ENCODE measurements at regions not wholly inside any gene's neighbourhood (a gene's known extent, or its start where the extent isn't known, plus 50 kb on each side); places are given as distances from the start of the nearest gene placed in this dataset.

GRCh38 chr2:21396252-21396651 lies 272.5 kb downstream of the TDRD15 start:
- ChIA-PET CTCF (no interaction called here), POLR2A (no interaction called here)
- TF ChIP-seq, protein P1, sequence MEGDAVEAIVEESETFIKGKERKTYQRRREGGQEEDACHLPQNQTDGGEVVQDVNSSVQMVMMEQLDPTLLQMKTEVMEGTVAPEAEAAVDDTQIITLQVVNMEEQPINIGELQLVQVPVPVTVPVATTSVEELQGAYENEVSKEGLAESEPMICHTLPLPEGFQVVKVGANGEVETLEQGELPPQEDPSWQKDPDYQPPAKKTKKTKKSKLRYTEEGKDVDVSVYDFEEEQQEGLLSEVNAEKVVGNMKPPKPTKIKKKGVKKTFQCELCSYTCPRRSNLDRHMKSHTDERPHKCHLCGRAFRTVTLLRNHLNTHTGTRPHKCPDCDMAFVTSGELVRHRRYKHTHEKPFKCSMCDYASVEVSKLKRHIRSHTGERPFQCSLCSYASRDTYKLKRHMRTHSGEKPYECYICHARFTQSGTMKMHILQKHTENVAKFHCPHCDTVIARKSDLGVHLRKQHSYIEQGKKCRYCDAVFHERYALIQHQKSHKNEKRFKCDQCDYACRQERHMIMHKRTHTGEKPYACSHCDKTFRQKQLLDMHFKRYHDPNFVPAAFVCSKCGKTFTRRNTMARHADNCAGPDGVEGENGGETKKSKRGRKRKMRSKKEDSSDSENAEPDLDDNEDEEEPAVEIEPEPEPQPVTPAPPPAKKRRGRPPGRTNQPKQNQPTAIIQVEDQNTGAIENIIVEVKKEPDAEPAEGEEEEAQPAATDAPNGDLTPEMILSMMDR (IDR thresholded peaks at IDR 0.05; ENCODE audit: insufficient read depth, low read depth, low read length), result no peak
- H3K4me3 ChIP-seq (ENCODE audit: low read depth, low read length), result no peak overlapping the region
- H3K36me3 ChIP-seq (ENCODE audit: control insufficient read depth, insufficient read depth, low read length), result no peaks in the 10 kb centered on the region
- no peaks in the 10 kb centered on the region for H3K27me3 ChIP-seq (ENCODE audit: control insufficient read depth, insufficient read depth, low read length)
- DNase-seq (ENCODE audit: low read depth), result no peak

GRCh38 chr2:21401022-21401698 lies 277.4 kb downstream of the TDRD15 start:
- ChIA-PET CTCF (no interaction called here), POLR2A (no interaction called here)
- Histone ChIP-seq H3K27me3 (ENCODE audit: control insufficient read depth, insufficient read depth, low read length) (no peaks in the 10 kb centered on the region), H3K36me3 (ENCODE audit: control insufficient read depth, insufficient read depth, low read length) (no peaks in the 10 kb centered on the region), H3K4me3 (ENCODE audit: low read depth, low read length) (no peak overlapping the region)
- TF ChIP-seq, protein P1 (IDR thresholded peaks at IDR 0.05; ENCODE audit: insufficient read depth, low read depth, low read length), result no peak
- no peak for DNase-seq (ENCODE audit: low read depth)

- POLR2A ChIA-PET, result no interaction called here
- no peak for DNase-seq (ENCODE audit: low read depth)
- Histone ChIP-seq H3K27me3 (ENCODE audit: control insufficient read depth, insufficient read depth, low read length) (no peaks in the 10 kb centered on the region), H3K36me3 (ENCODE audit: control insufficient read depth, insufficient read depth, low read length) (no peaks in the 10 kb centered on the region), H3K4me3 (ENCODE audit: low read depth, low read length) (no peak overlapping the region)
- TF ChIP-seq, protein P1 (IDR thresholded peaks at IDR 0.05; ENCODE audit: insufficient read depth, low read depth, low read length), result no peak
- CTCF ChIA-PET, result interaction anchor here (1.1 kb wide), 1 partner anchor 9 kb away, joined by 3 read pairs; no protein-coding TSS in a partner anchor
Measured at GRCh38 chr2:21404137-21404536, 280.4 kb downstream of the TDRD15 start.

DNA sequence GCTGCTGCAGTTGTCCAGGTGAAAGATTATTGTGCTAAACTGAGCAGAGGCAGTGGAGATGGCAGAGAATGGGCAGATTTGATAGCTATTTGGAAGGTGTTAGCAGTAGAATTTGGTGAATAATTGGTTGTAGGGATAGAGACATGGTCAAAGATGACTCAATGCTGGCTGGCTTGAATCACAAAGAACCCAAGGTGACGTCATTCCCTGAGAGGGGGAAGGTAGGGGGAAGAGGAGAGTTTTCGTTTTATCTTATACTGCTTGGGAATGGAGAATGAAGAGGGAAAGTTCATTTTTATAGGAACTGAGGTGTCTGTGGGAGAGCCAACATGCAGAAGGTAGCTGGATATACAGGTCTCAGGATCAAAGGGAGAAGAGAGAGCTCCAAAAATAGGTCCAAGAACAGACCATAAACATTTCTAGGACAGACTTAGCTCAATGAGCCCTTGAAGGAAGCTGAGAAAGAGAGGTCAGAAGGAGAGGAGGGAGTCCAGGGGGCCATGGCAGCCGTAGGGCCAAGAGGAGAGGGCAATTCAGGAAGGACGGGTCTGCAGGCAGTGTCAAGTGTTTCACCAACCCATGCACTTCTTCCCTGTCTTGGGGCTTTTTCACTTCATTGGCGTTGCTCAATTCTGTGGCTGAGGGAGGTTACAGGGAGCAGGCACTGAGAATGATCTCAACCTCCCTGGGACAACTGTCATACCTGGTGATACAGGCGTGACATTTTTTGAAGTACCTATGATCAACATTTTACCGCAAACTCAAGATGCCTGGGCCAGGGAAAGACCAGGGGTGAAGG lies 281.3 kb downstream of the TDRD15 start:
- Histone ChIP-seq H3K27me3 (ENCODE audit: control insufficient read depth, insufficient read depth, low read length) (no peaks in the 10 kb centered on the region), H3K36me3 (ENCODE audit: control insufficient read depth, insufficient read depth, low read length) (no peaks in the 10 kb centered on the region), H3K4me3 (ENCODE audit: low read depth, low read length) (no peak overlapping the region)
- DNase-seq (ENCODE audit: low read depth), result no peak
- POLR2A ChIA-PET, result no interaction called here
- TF ChIP-seq, protein P1 (IDR thresholded peaks at IDR 0.05; ENCODE audit: insufficient read depth, low read depth, low read length), result no peak
- CTCF ChIA-PET, result no interaction called here

- H3K27me3 ChIP-seq (ENCODE audit: control insufficient read depth, insufficient read depth, low read length), result no peaks in the 10 kb centered on the region
- TF ChIP-seq, protein P1 (IDR thresholded peaks at IDR 0.05; ENCODE audit: insufficient read depth, low read depth, low read length), result no peak
- DNase-seq (ENCODE audit: low read depth), result no peak
- H3K4me3 ChIP-seq (ENCODE audit: low read depth, low read length), result no peak overlapping the region
- H3K36me3 ChIP-seq (ENCODE audit: control insufficient read depth, insufficient read depth, low read length), result no peaks in the 10 kb centered on the region
- ChIA-PET CTCF (interaction anchor here (1.1 to 1.2 kb wide), 2 partner anchors 9 to 22 kb away, joined by 3 to 4 read pairs; no protein-coding TSS in a partner anchor), POLR2A (no interaction called here)
Measured at GRCh38 chr2:21406386-21406785, 282.6 kb downstream of the TDRD15 start.

All from BJ (cell line).